ENCODE measurements at regions not wholly inside any gene's neighbourhood (a gene's known extent, or its start where the extent isn't known, plus 50 kb on each side); places are given as distances from the start of the nearest gene placed in this dataset.

GRCh38 chrX:10054396-10054795 is 87.2 kb downstream of the CLDN34 start:
- no peak overlapping the region for H3K9ac ChIP-seq
- H3K4me2 ChIP-seq, result no peak overlapping the region
- H3K9me3 Mint-ChIP-seq, result peaks cover 44% of the 10 kb centered on the region
- H3K4me3 ChIP-seq, result no peak overlapping the region
- H3K79me2 ChIP-seq (ENCODE audit: low read depth), result peaks cover 11% of the 10 kb centered on the region
- peaks cover 5% of the 10 kb centered on the region for H3K4me1 ChIP-seq
- peaks cover 21% of the 10 kb centered on the region for H3K36me3 Mint-ChIP-seq
- H3K9me3 ChIP-seq (ENCODE audit: low read depth), result no peaks in the 10 kb centered on the region
- H3K36me3 ChIP-seq, result no peaks in the 10 kb centered on the region
- no peak for DNase-seq (ENCODE audit: low spot score)
- no peaks in the 10 kb centered on the region for H3K4me1 Mint-ChIP-seq
- H3F3A ChIP-seq (ENCODE audit: low read depth), result no peaks in the 10 kb centered on the region
- TF ChIP-seq EZH2phosphoT487 (IDR thresholded peaks at IDR 0.05), result no peak
- no peak for TF ChIP-seq EZH2 (IDR thresholded peaks at IDR 0.05)
- no peak for TF ChIP-seq CTCF (IDR thresholded peaks at IDR 0.05)
- no peak overlapping the region for H3K27ac ChIP-seq
- H3K27me3 Mint-ChIP-seq (ENCODE audit: insufficient read depth, low read depth), result peaks cover 2% of the 10 kb centered on the region
- H3K4me3 Mint-ChIP-seq, result no peak overlapping the region
- H3K27me3 ChIP-seq, result no peaks in the 10 kb centered on the region
- H3K27ac Mint-ChIP-seq, result no peak overlapping the region
- no peaks in the 10 kb centered on the region for H4K20me1 ChIP-seq (ENCODE audit: low read depth)
- H2AFZ ChIP-seq (replicated peaks), result no peak overlapping the region

DNA sequence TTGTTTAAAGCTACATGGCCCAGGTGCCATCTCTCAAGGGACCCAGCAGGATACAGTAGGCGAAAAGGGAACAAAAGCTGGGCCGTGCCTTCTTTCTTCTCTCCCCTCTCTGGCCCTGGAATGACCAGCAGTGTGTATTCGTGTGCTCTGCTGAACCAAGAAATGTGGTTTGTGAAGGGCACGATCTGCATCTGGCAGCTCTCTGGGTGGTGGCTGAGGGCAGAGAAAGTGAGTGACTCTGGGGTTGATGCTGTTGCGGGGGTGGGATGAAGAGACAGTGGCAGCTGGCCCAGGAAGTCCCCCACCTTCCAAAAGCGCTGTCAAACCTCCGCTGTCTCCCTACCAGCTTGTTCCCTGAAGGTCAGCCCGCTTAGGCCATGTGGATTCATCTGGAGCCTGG is 88.3 kb downstream of the CLDN34 start:
- no peak for DNase-seq (ENCODE audit: low spot score)
- H3K4me1 ChIP-seq, result peaks cover under 1% of the 10 kb centered on the region
- no peak for TF ChIP-seq EZH2 (IDR thresholded peaks at IDR 0.05)
- no peak for TF ChIP-seq EZH2phosphoT487 (IDR thresholded peaks at IDR 0.05)
- TF ChIP-seq CTCF (IDR thresholded peaks at IDR 0.05), result no peak
- H3F3A ChIP-seq (ENCODE audit: low read depth), result no peaks in the 10 kb centered on the region
- Mint-ChIP-seq H3K9me3 (peaks cover 42% of the 10 kb centered on the region), H3K4me1 (no peaks in the 10 kb centered on the region), H3K4me3 (no peak overlapping the region), H3K27me3 (ENCODE audit: insufficient read depth, low read depth) (peaks cover 2% of the 10 kb centered on the region), H3K36me3 (peaks cover 19% of the 10 kb centered on the region), H3K27ac (no peak overlapping the region)
- H2AFZ ChIP-seq (replicated peaks), result no peak overlapping the region
- H3K9ac ChIP-seq, result no peak overlapping the region
- no peak overlapping the region for H3K4me3 ChIP-seq
- H3K9me3 ChIP-seq (ENCODE audit: low read depth), result no peaks in the 10 kb centered on the region
- no peak overlapping the region for H3K27ac ChIP-seq
- H3K36me3 ChIP-seq, result no peaks in the 10 kb centered on the region
- no peaks in the 10 kb centered on the region for H3K27me3 ChIP-seq
- H3K4me2 ChIP-seq, result no peak overlapping the region
- H3K79me2 ChIP-seq (ENCODE audit: low read depth), result peaks cover 11% of the 10 kb centered on the region
- H4K20me1 ChIP-seq (ENCODE audit: low read depth), result no peaks in the 10 kb centered on the region

- no peak for DNase-seq (ENCODE audit: low spot score)
- H3K9me3 Mint-ChIP-seq, result peaks cover 3% of the 10 kb centered on the region
- Histone ChIP-seq H3K36me3 (peaks cover 4% of the 10 kb centered on the region), H3F3A (ENCODE audit: low read depth) (no peaks in the 10 kb centered on the region), H2AFZ (replicated peaks) (no peak overlapping the region), H3K4me2 (no peak overlapping the region), H4K20me1 (ENCODE audit: low read depth) (no peaks in the 10 kb centered on the region), H3K4me3 (no peak overlapping the region), H3K27me3 (no peaks in the 10 kb centered on the region), H3K9ac (no peak overlapping the region), H3K79me2 (ENCODE audit: low read depth) (no peaks in the 10 kb centered on the region), H3K27ac (no peak overlapping the region), H3K9me3 (ENCODE audit: low read depth) (no peaks in the 10 kb centered on the region), H3K4me1 (no peaks in the 10 kb centered on the region)
- H3K4me1 Mint-ChIP-seq, result no peaks in the 10 kb centered on the region
- TF ChIP-seq EZH2 (IDR thresholded peaks at IDR 0.05) (no peak), EZH2phosphoT487 (IDR thresholded peaks at IDR 0.05) (no peak), CTCF (IDR thresholded peaks at IDR 0.05) (no peak)
- H3K36me3 Mint-ChIP-seq, result peaks cover 12% of the 10 kb centered on the region
- no peak overlapping the region for H3K4me3 Mint-ChIP-seq
- H3K27ac Mint-ChIP-seq, result no peak overlapping the region
- peaks cover 2% of the 10 kb centered on the region for H3K27me3 Mint-ChIP-seq (ENCODE audit: insufficient read depth, low read depth)
Observed at GRCh38 chrX:10062352-10062751, 94.4 kb upstream of the CLCN4 start.
